ENCODE measurements at regions not wholly inside any gene's neighbourhood (a gene's known extent, or its start where the extent isn't known, plus 50 kb on each side); places are given as distances from the start of the nearest gene placed in this dataset.

- TF ChIP-seq SIN3A (IDR thresholded peaks at IDR 0.05; ENCODE audit: borderline replicate concordance, insufficient read depth, low read depth, low read length) (no peak), REST (IDR thresholded peaks at IDR 0.05; ENCODE audit: insufficient read depth in 1 of 2, low read depth in 2 of 2, low read length in 1 of 2) (no peak), POLR2AphosphoS5 (IDR thresholded peaks at IDR 0.05; ENCODE audit: low read depth, low read length) (no peak), CTCF (IDR thresholded peaks at IDR 0.05) (no peak), TCF7L2 (IDR thresholded peaks at IDR 0.05; ENCODE audit: low read depth, low read length) (no peak)
Measured at GRCh38 chr16:85357323-85357722, 245.1 kb upstream of the CIBAR2 start.
